ENCODE measurements at regions not wholly inside any gene's neighbourhood (a gene's known extent, or its start where the extent isn't known, plus 50 kb on each side); places are given as distances from the start of the nearest gene placed in this dataset.
"Not testable (repeated sequence)": the region's sequence is repeated elsewhere in the genome, so short reads cannot be mapped to it uniquely, and the experiment has no call there.

DNA sequence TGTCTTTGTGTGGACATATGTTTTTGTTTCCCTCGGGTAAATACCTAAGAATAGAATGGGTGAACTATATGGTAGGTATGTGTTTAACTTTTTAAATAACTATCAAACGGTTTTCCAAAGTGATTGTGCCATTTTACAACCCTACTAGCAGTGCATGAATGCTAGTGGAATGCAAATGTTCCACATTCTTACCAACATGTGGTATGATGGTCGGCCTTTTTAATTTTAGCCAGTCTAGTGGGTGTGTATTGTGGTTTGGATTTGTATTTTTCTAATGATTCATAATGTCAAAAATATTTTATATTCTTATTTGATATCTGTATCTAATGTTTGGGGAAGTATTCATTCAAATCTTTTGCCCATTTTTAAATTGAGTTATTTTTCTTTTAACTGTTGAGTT is 68.2 kb upstream of the SMAD3 start:
- Histone ChIP-seq H3K27me3 (ENCODE audit: control insufficient read depth, insufficient read depth) (no peaks in the 10 kb centered on the region), H3K4me1 (ENCODE audit: control insufficient read depth, insufficient read depth, low read length) (no peaks in the 10 kb centered on the region), H3K4me3 (ENCODE audit: low read length) (no peak overlapping the region), H3K9me3 (ENCODE audit: control insufficient read depth, low read length) (no peaks in the 10 kb centered on the region), H3K27ac (ENCODE audit: low read length) (no peak overlapping the region)
- intact Hi-C loops (cut with DNase I) = no loop called here
- DNase-seq (no peak), ATAC-seq (no peak)
- 76% methylated on average over 3 of the region's 3 CpGs for WGBS

DNA sequence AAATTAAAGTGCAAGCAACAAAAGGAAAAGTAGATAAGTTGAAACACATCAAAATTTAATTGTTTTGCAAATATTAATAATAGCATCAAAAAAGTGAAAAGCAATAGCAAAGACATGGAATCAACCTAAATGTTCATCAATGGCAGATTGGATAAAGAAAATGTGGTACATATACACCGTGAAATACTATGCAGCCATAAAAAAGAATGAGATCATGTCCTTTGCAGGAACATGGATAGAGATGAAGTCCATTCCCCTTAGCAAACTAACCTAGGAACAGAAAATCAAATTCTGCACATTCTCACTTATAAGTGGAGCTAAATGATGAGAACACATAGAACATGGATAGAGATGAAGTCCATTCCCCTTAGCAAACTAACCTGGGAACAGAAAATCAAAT is 67.2 kb upstream of the SMAD3 start:
- H3K4me3 ChIP-seq (ENCODE audit: low read length); intact Hi-C loops (cut with DNase I); H3K9me3 ChIP-seq (ENCODE audit: control insufficient read depth, low read length); DNase-seq; H3K4me1 ChIP-seq (ENCODE audit: control insufficient read depth, insufficient read depth, low read length); ATAC-seq; H3K27ac ChIP-seq (ENCODE audit: low read length); H3K27me3 ChIP-seq (ENCODE audit: control insufficient read depth, insufficient read depth): not testable (repeated sequence)
- 98% methylated on average over 1 of the region's 1 CpG for WGBS

DNA sequence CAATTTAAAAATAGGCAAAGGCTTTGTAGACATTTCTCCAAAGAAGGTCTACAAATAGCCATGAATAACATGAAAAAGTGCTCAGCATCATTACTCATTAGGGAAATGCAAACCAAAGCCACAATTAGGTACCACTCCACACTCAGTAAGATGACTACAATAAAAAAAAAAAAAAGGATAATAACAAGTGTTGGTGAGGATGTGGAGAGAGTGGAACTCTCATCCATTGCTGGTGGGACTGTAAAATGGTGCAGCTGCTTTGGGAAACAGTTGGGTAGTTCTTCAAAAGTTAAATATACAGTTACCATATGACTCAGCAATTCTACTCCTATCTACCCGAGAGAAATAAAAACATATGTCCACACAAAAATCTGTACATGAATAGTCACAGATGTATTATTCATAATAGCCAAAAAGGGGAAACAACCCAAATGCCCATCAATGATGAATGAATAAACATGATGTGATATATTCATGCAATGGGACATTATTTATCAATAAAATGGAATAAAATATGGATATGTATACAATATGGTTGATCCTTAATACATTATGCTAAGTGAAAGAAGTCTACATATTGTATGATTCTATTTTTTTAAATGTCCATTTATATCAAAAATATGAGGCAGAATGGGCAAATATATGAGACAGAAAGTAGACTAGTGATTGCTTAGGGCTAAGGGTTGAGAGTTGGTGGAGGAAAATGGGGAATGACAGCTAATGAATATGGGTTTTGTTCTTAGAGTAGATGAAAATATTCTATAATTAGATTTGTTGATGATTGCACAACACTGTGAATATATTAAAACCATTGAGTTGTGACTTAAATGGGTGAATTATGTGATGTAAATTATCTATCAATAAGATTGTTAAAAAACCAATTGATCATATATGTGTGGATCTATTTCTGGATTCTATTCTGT is 66.1 kb upstream of the SMAD3 start:
- no peak for ATAC-seq
- Histone ChIP-seq H3K9me3 (ENCODE audit: control insufficient read depth, low read length) (no peaks in the 10 kb centered on the region), H3K27ac (ENCODE audit: low read length) (no peak overlapping the region), H3K4me3 (ENCODE audit: low read length) (no peak overlapping the region), H3K4me1 (ENCODE audit: control insufficient read depth, insufficient read depth, low read length) (no peaks in the 10 kb centered on the region), H3K27me3 (ENCODE audit: control insufficient read depth, insufficient read depth) (no peaks in the 10 kb centered on the region)
- no peak for DNase-seq
- 58% methylated on average over 1 of the region's 1 CpG for WGBS
- intact Hi-C loops (cut with DNase I) = no loop called here

DNA sequence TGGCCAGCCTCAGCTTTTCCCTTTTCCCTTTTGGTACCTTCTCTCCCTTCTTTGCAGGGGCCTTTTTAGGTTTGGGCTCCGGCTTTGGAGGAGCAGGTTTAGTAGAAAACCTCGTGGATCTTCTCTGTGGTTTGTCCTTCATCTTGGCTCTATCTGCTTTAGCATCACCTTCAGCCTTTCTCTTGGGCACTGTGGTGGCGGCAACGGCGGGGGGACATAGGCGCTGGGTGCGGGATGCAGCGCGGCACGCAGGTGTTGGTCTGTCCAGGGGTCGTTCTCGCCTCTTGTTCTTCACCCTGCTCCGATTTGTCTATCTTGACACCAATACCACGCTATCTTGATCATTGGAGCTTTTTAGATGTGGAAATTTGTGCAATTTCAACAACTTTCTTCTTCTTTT is 64.5 kb upstream of the SMAD3 start:
- H3K27ac ChIP-seq (ENCODE audit: low read length) = no peak overlapping the region
- intact Hi-C loops (cut with DNase I) = loop anchor here in 1 of 4 donors (10.0 kb wide), 1 partner anchor 46 kb away; no protein-coding TSS in a partner anchor
- no peak overlapping the region for H3K4me3 ChIP-seq (ENCODE audit: low read length)
- H3K27me3 ChIP-seq (ENCODE audit: control insufficient read depth, insufficient read depth) = no peaks in the 10 kb centered on the region
- H3K9me3 ChIP-seq (ENCODE audit: control insufficient read depth, low read length) = no peaks in the 10 kb centered on the region
- H3K4me1 ChIP-seq (ENCODE audit: control insufficient read depth, insufficient read depth, low read length) = no peaks in the 10 kb centered on the region
- no peak for ATAC-seq
- DNase-seq = no peak
- WGBS = 93% methylated on average over 14 of the region's 14 CpGs

DNA sequence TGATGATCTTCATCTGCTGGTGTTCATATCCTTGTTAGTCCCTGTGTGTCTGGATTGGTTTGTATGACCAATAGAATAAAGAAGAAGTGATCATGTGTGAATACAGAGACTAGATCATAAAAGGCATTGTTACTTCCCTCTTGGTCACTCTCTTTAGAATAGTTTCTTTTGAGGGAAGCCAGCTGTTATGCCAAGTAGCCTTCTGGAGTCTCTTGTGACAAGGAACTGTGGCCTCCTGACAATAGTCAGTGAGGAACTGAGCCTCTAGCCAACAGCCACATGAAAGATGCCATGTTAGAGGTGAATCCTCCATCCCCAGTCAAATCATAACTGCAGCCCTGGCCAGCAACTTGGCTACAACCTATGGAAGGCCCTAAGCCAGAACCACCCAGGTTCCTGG is 63.0 kb upstream of the SMAD3 start:
- no peaks in the 10 kb centered on the region for H3K9me3 ChIP-seq (ENCODE audit: control insufficient read depth, low read length)
- intact Hi-C loops (cut with DNase I) = loop anchor here in 1 of 4 donors (10.0 kb wide), 1 partner anchor 48 kb away; no protein-coding TSS in a partner anchor

DNA sequence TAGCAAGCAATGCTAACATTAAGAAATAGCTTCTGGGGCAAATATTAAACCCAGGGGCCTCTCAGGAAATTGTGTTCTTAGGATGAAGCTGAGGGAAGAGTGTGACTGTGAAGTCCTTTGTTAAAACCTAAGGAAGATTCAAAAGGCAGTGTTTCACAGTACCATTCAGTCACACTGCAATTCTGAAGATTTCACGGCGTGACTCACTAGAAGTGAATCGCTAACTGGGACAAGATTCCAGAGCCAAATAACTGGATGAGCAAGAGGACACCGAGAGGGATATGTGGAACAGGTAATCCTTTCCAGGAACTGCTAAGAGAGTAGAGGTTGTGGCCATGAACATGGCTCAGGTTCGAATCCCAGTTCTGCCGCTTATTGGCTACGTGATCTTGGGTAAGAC is 61.8 kb upstream of the SMAD3 start:
- Histone ChIP-seq H3K27ac (ENCODE audit: low read length) (no peak overlapping the region), H3K9me3 (ENCODE audit: control insufficient read depth, low read length) (no peaks in the 10 kb centered on the region), H3K4me3 (ENCODE audit: low read length) (no peak overlapping the region), H3K4me1 (ENCODE audit: control insufficient read depth, insufficient read depth, low read length) (no peaks in the 10 kb centered on the region), H3K27me3 (ENCODE audit: control insufficient read depth, insufficient read depth) (no peaks in the 10 kb centered on the region)
- 94% methylated on average over 7 of the region's 7 CpGs for WGBS
- DNase-seq (no peak), ATAC-seq (no peak)
- intact Hi-C loops (cut with DNase I) = loop anchor here in 1 of 4 donors (10.0 kb wide), 1 partner anchor 49 kb away; no protein-coding TSS in a partner anchor

More for the DNA sequence above, 63.0 kb upstream of the SMAD3 start:
- Histone ChIP-seq H3K27ac (ENCODE audit: low read length) (no peak overlapping the region), H3K4me1 (ENCODE audit: control insufficient read depth, insufficient read depth, low read length) (no peaks in the 10 kb centered on the region), H3K27me3 (ENCODE audit: control insufficient read depth, insufficient read depth) (no peaks in the 10 kb centered on the region), H3K4me3 (ENCODE audit: low read length) (no peak overlapping the region)
- ATAC-seq (no peak), DNase-seq (no peak)

DNA sequence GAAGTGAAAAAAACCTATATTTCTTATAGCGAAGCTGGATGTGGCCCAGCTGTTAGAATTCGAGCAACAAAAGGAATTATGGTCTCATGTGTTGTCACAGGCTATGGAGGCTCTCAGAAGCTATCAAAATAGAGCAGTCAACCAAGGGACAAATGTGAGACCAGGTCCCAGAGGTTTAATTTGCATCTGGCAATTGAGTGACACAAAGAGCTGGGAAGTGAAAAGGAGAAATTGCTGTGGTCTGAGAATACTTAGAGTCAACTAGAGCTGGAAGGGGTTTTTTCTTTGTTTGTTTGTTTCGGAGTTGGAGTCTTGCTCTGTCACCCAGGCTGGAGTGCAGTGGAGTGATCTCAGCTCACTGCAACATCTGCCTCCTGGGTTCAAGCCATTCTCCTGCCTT is 61.3 kb upstream of the SMAD3 start:
- no peak overlapping the region for H3K27ac ChIP-seq (ENCODE audit: low read length)
- intact Hi-C loops (cut with DNase I) = loop anchor here in 1 of 4 donors (10.0 kb wide), 1 partner anchor 49 kb away; no protein-coding TSS in a partner anchor
- DNase-seq (no peak), ATAC-seq (no peak)
- 89% methylated on average over 3 of the region's 3 CpGs for WGBS
- no peaks in the 10 kb centered on the region for H3K27me3 ChIP-seq (ENCODE audit: control insufficient read depth, insufficient read depth)
- no peak overlapping the region for H3K4me3 ChIP-seq (ENCODE audit: low read length)
- no peaks in the 10 kb centered on the region for H3K9me3 ChIP-seq (ENCODE audit: control insufficient read depth, low read length)
- no peaks in the 10 kb centered on the region for H3K4me1 ChIP-seq (ENCODE audit: control insufficient read depth, insufficient read depth, low read length)

DNA sequence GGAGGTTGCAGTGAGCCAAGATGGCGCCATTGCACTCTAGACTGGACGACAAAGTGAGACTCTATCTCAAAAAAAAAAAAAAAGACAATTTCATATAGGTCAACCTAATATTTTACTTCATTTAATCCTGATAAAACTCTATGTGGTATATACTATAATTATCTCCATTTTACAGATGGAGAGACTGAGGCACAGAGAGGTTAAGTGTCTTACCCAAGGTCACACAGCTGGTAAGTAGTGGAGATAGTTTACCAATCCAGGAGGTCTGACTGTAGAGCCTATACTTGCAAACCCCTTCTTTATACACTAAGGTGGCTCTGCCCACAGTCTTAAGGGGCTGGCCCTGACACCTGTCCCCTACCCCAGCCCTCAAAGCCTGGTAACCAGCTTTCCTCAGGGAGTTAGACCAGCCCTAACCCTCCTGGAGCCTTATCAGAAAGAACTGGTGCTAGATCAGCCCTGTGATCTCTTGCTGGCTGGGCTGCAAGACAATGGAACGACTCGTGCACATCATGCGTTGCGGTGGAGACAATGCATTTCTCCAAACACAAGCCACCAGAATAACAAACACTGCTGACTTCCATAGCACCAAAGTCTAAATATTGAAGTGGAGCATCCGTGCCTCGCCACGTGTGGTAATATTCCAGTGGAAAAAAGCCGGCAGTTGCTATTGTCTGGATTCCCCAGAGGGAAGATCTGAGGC is 60.0 kb upstream of the SMAD3 start:
- Histone ChIP-seq H3K4me1 (ENCODE audit: control insufficient read depth, insufficient read depth, low read length) (no peaks in the 10 kb centered on the region), H3K27ac (ENCODE audit: low read length) (no peak overlapping the region), H3K27me3 (ENCODE audit: control insufficient read depth, insufficient read depth) (no peaks in the 10 kb centered on the region), H3K9me3 (ENCODE audit: control insufficient read depth, low read length) (no peaks in the 10 kb centered on the region), H3K4me3 (ENCODE audit: low read length) (no peak overlapping the region)
- 77% methylated on average over 10 of the region's 10 CpGs for WGBS
- intact Hi-C loops (cut with DNase I) = loop anchor here in 1 of 4 donors (10.0 kb wide), 1 partner anchor 51 kb away; no protein-coding TSS in a partner anchor
- DNase-seq (no peak), ATAC-seq (no peak)

DNA sequence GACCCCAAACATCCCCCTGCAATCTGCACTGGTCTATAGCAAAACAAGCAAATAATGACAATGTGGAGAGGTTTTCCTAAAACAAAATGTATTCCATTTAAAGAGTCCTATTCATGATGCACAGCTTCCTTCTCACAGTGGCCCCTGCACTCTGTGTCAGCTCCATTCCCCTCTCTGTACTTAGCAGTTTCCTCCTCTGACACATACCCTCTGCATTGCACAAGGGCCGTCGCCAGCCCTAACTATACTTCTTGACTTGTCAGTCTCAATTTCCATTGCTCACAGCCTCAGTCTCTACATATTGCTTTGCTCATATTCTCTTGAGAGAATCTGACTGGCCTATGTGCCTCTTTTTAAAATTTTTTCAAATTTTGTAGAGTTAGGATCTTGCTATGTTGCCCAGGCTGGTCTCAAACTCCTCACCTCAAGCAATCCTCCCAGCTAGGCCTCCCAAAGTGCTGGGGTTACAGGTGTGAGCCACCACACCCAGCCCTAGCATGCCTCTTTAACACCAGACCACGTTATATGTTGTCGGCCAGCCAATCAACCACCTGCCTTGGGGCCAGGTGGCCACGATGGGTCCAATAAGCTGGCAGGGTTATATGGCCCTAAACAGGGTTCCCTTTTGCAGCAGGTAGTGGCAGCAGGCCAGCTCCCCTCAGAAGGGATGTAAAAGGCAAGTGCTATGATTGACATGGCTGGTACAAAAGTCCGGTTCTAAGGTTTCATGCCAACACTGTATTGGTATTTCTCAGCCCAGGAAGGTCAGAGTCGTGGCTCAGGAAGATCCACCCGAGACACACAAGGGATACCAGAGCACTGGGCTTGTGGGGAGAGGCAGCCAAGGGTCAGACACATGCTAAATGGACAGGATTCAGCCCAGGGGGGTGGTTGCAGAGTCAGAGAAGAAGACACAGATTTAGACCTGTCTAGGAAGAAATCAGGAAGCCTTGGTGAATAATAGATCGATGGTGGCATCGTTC is 59.0 kb upstream of the SMAD3 start:
- H3K9me3 ChIP-seq (ENCODE audit: control insufficient read depth, low read length) = no peaks in the 10 kb centered on the region
- H3K27ac ChIP-seq (ENCODE audit: low read length) = no peak overlapping the region
- intact Hi-C loops (cut with DNase I) = loop anchor here in 1 of 4 donors (10.0 kb wide), 1 partner anchor 52 kb away; no protein-coding TSS in a partner anchor
- ATAC-seq = no peak
- 88% methylated on average over 10 of the region's 10 CpGs for WGBS
- no peak for DNase-seq
- no peak overlapping the region for H3K4me3 ChIP-seq (ENCODE audit: low read length)
- H3K4me1 ChIP-seq (ENCODE audit: control insufficient read depth, insufficient read depth, low read length) = no peaks in the 10 kb centered on the region
- H3K27me3 ChIP-seq (ENCODE audit: control insufficient read depth, insufficient read depth) = no peaks in the 10 kb centered on the region
